WTC11 (cell line): ENCODE measurements at regions not wholly inside any gene's neighbourhood (a gene's known extent, or its start where the extent isn't known, plus 50 kb on each side); places are given as distances from the start of the nearest gene placed in this dataset.

Experiments used
- ATAC-seq: fragments of 200-7000 bp; cut with Tn5 transposase; 2 replicates; pipeline ENCODE4 v1.10.0; 2021; ENCODE audit warnings: mild to moderate bottlenecking, moderate library complexity
- CTCF ChIA-PET: fragments of 300-600 bp; sonication (Branson Sonifier 250); formaldehyde crosslinking; loops from one replicate; lab custom pipeline; 2021; ENCODE audit warnings: antibody characterized with exemption; lab: Charles Lee
- POLR2A ChIA-PET: fragments of 350-600 bp; sonication (Branson Sonifier 250); formaldehyde crosslinking; loops from one replicate; lab custom pipeline; 2021; ENCODE audit warnings: antibody characterized with exemption; lab: Charles Lee
- DNase-seq: peaks from one replicate; pipeline ENCODE4 v3.0.0; 2021; ENCODE audit warnings: low spot score
- H3K27ac Mint-ChIP-seq: 2 replicates; pipeline ENCODE4 v1.8.0; 2021; ENCODE audit warnings: mixed read lengths
- H3K27me3 Mint-ChIP-seq: 2 replicates; pipeline ENCODE4 v1.8.0; 2021; ENCODE audit warnings: low read depth, mild to moderate bottlenecking, moderate library complexity, mixed read lengths
- H3K36me3 Mint-ChIP-seq: 2 replicates; pipeline ENCODE4 v1.8.0; 2021; ENCODE audit warnings: mixed read lengths
- H3K4me1 Mint-ChIP-seq: 2 replicates; pipeline ENCODE4 v1.8.0; 2022; ENCODE audit warnings: mixed read lengths
- H3K4me3 Mint-ChIP-seq: 2 replicates; pipeline ENCODE4 v1.8.0; 2021; ENCODE audit warnings: mild to moderate bottlenecking, moderate library complexity, mixed read lengths
- H3K9me3 Mint-ChIP-seq: 2 replicates; pipeline ENCODE4 v1.8.0; 2021; ENCODE audit warnings: mixed read lengths
- ATF1 ChIP-seq: sonication (generic); formaldehyde crosslinking; IDR thresholded peaks from 2 replicates; pipeline ENCODE4 v1.8.1; 2023; ENCODE audit warnings: mild to moderate bottlenecking, moderate library complexity, missing genetic modification reagents
- ELF4 ChIP-seq: sonication (generic); formaldehyde crosslinking; IDR thresholded peaks from 2 replicates; pipeline ENCODE4 v1.8.1; 2022; ENCODE audit warnings: low read depth, mild to moderate bottlenecking, moderate library complexity, missing genetic modification reagents
- ETV6 ChIP-seq: sonication (generic); formaldehyde crosslinking; IDR thresholded peaks from 2 replicates; pipeline ENCODE4 v1.8.1; 2022; ENCODE audit warnings: mild to moderate bottlenecking, missing genetic modification reagents
- HMGA2 ChIP-seq: fragments of 250-450 bp; sonication (Bioruptor Pico); IDR thresholded peaks from 2 replicates; pipeline ENCODE4 v1.4.0; 2021; ENCODE audit warnings: mild to moderate bottlenecking, moderate library complexity
- JUN ChIP-seq: sonication (generic); formaldehyde crosslinking; IDR thresholded peaks from 2 replicates; pipeline ENCODE4 v1.8.0; 2023; ENCODE audit warnings: mild to moderate bottlenecking, missing genetic modification reagents
- MXD4 ChIP-seq: fragments of 250-450 bp; sonication (Bioruptor Pico); IDR thresholded peaks from 2 replicates; pipeline ENCODE4 v1.8.0; 2021; ENCODE audit warnings: mild to moderate bottlenecking, moderate library complexity, borderline replicate concordance
- OVOL2 ChIP-seq: fragments of 250-450 bp; sonication (Bioruptor Pico); IDR thresholded peaks from 2 replicates; pipeline ENCODE4 v1.9.0; 2021; ENCODE audit warnings: mild to moderate bottlenecking, borderline replicate concordance
- PRRX2 ChIP-seq: fragments of 250-450 bp; sonication (Bioruptor Pico); IDR thresholded peaks from 2 replicates; pipeline ENCODE4 v1.8.0; 2021; ENCODE audit warnings: mild to moderate bottlenecking
- SMAD4 ChIP-seq: sonication (generic); formaldehyde crosslinking; IDR thresholded peaks from 2 replicates; pipeline ENCODE4 v1.8.0; 2022; ENCODE audit warnings: mild to moderate bottlenecking, missing genetic modification reagents
- ZNF121 ChIP-seq: sonication (generic); formaldehyde crosslinking; IDR thresholded peaks from 2 replicates; pipeline ENCODE4 v1.8.0; 2023; ENCODE audit warnings: missing genetic modification reagents
- ZNF219 ChIP-seq: sonication (generic); formaldehyde crosslinking; IDR thresholded peaks from 2 replicates; pipeline ENCODE4 v1.8.0; 2023; ENCODE audit warnings: missing genetic modification reagents, mild to moderate bottlenecking, borderline replicate concordance
- ZNF416 ChIP-seq: fragments of 250-450 bp; sonication (Bioruptor Pico); IDR thresholded peaks from 2 replicates; pipeline ENCODE4 v1.9.0; 2021; ENCODE audit warnings: mild to moderate bottlenecking, inconsistent platforms
- TF ChIP-seq, protein P1 (sequence below): sonication (generic); formaldehyde crosslinking; IDR thresholded peaks from 2 replicates; pipeline ENCODE4 v1.8.0; 2022; ENCODE audit warnings: missing genetic modification reagents
- TF ChIP-seq, protein P2 (sequence below): sonication (generic); formaldehyde crosslinking; IDR thresholded peaks from 2 replicates; pipeline ENCODE4 v1.8.1; 2023; ENCODE audit warnings: mild to moderate bottlenecking, missing genetic modification reagents, moderate library complexity
- TF ChIP-seq, protein P3 (sequence below): sonication (generic); formaldehyde crosslinking; conservative IDR thresholded peaks from 2 replicates; pipeline ENCODE4 v1.8.1; 2023; ENCODE audit warnings: mild to moderate bottlenecking, low read depth, missing genetic modification reagents, moderate library complexity
- TF ChIP-seq, protein P4 (sequence below): sonication (generic); formaldehyde crosslinking; IDR thresholded peaks from 2 replicates; pipeline ENCODE4 v1.8.0; 2022; ENCODE audit warnings: mild to moderate bottlenecking, missing genetic modification reagents
- TF ChIP-seq, protein P5 (sequence below): sonication (generic); formaldehyde crosslinking; IDR thresholded peaks from 2 replicates; pipeline ENCODE4 v1.8.1; 2022; ENCODE audit warnings: mild to moderate bottlenecking, moderate library complexity, missing genetic modification reagents
- TF ChIP-seq, protein P6 (sequence below): fragments of 250-450 bp; sonication (Bioruptor Pico); IDR thresholded peaks from 2 replicates; pipeline ENCODE4 v1.9.0; 2021; ENCODE audit warnings: mild to moderate bottlenecking
- TF ChIP-seq, protein P7 (sequence below): sonication (generic); formaldehyde crosslinking; IDR thresholded peaks from 2 replicates; pipeline ENCODE4 v1.8.0; 2023; ENCODE audit warnings: mild to moderate bottlenecking, missing genetic modification reagents
- TF ChIP-seq, protein P8 (sequence below): fragments of 250-450 bp; sonication (Bioruptor Pico); IDR thresholded peaks from 2 replicates; pipeline ENCODE4 v1.8.0; 2021; ENCODE audit warnings: mild to moderate bottlenecking

DNA sequence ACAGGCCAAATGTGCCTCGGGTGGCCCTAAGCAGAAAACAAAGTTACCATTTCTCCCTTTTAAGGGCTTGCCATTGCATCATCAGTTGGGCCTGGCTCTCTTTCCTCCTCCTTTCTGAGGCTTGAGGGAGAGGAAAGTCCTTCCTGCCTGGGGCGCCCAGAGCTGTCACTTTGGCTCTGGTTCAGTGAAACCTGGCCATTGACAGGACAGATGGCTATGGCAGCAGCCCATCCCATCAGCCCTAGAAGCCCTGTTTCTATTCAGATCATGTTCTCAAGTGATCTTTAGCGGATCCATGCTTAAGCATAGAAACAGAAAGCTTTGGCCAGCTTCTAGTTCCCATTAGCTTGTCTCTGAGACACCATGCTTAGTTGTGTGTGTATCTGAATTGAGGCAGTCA, 293.4 kb downstream of the YTHDC2 start:
- Mint-ChIP-seq H3K36me3 (no peaks in the 10 kb centered on the region; the same call in 1 of the 2 replicates), H3K27me3 (no peaks in the 10 kb centered on the region), H3K4me1 (peaks cover 9% of the 10 kb centered on the region), H3K9me3 (peaks cover 7% of the 10 kb centered on the region), H3K27ac (no peak overlapping the region), H3K4me3 (no peak overlapping the region)
- ATAC-seq (peak; percentile 22; the same call in 1 of the 2 replicates), DNase-seq (no peak)
- CTCF ChIA-PET: interaction anchor here (0.7 to 2.5 kb wide), 14 partner anchors 17 to 643 kb away, joined by 3 to 17 read pairs (median 5); no protein-coding TSS in a partner anchor
- POLR2A ChIA-PET: interaction anchor here (0.7 kb wide), 2 partner anchors 50 to 471 kb away, joined by 3 read pairs; no protein-coding TSS in a partner anchor
- TF ChIP-seq, protein P1, sequence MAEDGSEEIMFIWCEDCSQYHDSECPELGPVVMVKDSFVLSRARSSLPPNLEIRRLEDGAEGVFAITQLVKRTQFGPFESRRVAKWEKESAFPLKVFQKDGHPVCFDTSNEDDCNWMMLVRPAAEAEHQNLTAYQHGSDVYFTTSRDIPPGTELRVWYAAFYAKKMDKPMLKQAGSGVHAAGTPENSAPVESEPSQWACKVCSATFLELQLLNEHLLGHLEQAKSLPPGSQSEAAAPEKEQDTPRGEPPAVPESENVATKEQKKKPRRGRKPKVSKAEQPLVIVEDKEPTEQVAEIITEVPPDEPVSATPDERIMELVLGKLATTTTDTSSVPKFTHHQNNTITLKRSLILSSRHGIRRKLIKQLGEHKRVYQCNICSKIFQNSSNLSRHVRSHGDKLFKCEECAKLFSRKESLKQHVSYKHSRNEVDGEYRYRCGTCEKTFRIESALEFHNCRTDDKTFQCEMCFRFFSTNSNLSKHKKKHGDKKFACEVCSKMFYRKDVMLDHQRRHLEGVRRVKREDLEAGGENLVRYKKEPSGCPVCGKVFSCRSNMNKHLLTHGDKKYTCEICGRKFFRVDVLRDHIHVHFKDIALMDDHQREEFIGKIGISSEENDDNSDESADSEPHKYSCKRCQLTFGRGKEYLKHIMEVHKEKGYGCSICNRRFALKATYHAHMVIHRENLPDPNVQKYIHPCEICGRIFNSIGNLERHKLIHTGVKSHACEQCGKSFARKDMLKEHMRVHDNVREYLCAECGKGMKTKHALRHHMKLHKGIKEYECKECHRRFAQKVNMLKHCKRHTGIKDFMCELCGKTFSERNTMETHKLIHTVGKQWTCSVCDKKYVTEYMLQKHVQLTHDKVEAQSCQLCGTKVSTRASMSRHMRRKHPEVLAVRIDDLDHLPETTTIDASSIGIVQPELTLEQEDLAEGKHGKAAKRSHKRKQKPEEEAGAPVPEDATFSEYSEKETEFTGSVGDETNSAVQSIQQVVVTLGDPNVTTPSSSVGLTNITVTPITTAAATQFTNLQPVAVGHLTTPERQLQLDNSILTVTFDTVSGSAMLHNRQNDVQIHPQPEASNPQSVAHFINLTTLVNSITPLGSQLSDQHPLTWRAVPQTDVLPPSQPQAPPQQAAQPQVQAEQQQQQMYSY (CRISPR knock-in tag): no peak
- TF ChIP-seq ZNF416 (CRISPR knock-in tag): no peak
- TF ChIP-seq PRRX2: no peak
- no peak for TF ChIP-seq ELF4 (CRISPR knock-in tag)
- TF ChIP-seq, protein P2, sequence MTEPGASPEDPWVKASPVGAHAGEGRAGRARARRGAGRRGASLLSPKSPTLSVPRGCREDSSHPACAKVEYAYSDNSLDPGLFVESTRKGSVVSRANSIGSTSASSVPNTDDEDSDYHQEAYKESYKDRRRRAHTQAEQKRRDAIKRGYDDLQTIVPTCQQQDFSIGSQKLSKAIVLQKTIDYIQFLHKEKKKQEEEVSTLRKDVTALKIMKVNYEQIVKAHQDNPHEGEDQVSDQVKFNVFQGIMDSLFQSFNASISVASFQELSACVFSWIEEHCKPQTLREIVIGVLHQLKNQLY (CRISPR knock-in tag): no peak
- TF ChIP-seq ATF1 (CRISPR knock-in tag): no peak
- no peak for TF ChIP-seq JUN (CRISPR knock-in tag)
- TF ChIP-seq MXD4: no peak
- TF ChIP-seq, protein P3, sequence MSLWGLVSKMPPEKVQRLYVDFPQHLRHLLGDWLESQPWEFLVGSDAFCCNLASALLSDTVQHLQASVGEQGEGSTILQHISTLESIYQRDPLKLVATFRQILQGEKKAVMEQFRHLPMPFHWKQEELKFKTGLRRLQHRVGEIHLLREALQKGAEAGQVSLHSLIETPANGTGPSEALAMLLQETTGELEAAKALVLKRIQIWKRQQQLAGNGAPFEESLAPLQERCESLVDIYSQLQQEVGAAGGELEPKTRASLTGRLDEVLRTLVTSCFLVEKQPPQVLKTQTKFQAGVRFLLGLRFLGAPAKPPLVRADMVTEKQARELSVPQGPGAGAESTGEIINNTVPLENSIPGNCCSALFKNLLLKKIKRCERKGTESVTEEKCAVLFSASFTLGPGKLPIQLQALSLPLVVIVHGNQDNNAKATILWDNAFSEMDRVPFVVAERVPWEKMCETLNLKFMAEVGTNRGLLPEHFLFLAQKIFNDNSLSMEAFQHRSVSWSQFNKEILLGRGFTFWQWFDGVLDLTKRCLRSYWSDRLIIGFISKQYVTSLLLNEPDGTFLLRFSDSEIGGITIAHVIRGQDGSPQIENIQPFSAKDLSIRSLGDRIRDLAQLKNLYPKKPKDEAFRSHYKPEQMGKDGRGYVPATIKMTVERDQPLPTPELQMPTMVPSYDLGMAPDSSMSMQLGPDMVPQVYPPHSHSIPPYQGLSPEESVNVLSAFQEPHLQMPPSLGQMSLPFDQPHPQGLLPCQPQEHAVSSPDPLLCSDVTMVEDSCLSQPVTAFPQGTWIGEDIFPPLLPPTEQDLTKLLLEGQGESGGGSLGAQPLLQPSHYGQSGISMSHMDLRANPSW (CRISPR knock-in tag): no peak
- TF ChIP-seq, protein P4, sequence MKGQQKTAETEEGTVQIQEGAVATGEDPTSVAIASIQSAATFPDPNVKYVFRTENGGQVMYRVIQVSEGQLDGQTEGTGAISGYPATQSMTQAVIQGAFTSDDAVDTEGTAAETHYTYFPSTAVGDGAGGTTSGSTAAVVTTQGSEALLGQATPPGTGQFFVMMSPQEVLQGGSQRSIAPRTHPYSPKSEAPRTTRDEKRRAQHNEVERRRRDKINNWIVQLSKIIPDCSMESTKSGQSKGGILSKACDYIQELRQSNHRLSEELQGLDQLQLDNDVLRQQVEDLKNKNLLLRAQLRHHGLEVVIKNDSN (CRISPR knock-in tag): no peak
- no peak for TF ChIP-seq HMGA2 (CRISPR knock-in tag)
- TF ChIP-seq, all 79 proteins: peak for 0

DNA sequence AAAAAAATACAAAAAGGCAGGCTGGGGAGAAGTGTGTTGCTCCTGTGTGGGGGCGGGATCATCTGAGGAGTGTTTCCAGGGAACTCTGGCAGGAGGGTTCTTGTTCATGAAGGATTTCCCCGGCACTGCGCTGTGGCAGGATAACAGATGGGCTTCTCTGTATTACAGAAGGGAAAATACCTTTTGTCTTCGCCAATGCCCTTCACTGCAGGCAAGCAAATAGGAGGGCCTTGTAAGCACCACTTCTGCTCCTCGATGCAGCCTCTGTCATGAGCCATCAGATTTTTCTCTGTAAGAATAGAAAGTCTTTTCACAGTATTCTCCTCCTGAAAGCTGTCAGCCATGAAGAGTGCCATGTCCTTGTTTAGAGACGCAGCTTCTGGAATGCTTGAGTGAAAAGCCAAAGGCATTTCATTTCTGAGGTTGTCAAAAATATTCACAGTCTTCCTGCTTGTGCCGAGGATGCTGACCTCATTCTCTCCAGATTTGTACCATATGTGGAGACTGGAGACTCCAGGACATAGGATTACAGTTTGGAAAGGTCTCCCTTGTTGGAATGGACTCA, 294.0 kb downstream of the YTHDC2 start:
- Mint-ChIP-seq H3K4me3 (no peak overlapping the region), H3K27me3 (no peaks in the 10 kb centered on the region), H3K36me3 (no peaks in the 10 kb centered on the region; the same call in 1 of the 2 replicates), H3K27ac (no peak overlapping the region), H3K9me3 (peaks cover 7% of the 10 kb centered on the region), H3K4me1 (peaks cover 9% of the 10 kb centered on the region)
- DNase-seq: no peak
- CTCF ChIA-PET: interaction anchor here (0.6 to 2.5 kb wide), 10 partner anchors 17 to 642 kb away, joined by 3 to 17 read pairs (median 6); no protein-coding TSS in a partner anchor
- POLR2A ChIA-PET: interaction anchor here (0.7 kb wide), 1 partner anchor 471 kb away, joined by 3 read pairs; no protein-coding TSS in a partner anchor
- ATAC-seq: no peak
- TF ChIP-seq, protein P5, sequence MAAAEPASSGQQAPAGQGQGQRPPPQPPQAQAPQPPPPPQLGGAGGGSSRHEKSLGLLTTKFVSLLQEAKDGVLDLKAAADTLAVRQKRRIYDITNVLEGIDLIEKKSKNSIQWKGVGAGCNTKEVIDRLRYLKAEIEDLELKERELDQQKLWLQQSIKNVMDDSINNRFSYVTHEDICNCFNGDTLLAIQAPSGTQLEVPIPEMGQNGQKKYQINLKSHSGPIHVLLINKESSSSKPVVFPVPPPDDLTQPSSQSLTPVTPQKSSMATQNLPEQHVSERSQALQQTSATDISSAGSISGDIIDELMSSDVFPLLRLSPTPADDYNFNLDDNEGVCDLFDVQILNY (CRISPR knock-in tag): no peak
- TF ChIP-seq, protein P6, sequence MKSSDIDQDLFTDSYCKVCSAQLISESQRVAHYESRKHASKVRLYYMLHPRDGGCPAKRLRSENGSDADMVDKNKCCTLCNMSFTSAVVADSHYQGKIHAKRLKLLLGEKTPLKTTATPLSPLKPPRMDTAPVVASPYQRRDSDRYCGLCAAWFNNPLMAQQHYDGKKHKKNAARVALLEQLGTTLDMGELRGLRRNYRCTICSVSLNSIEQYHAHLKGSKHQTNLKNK (CRISPR knock-in tag): no peak
- TF ChIP-seq, protein P7, sequence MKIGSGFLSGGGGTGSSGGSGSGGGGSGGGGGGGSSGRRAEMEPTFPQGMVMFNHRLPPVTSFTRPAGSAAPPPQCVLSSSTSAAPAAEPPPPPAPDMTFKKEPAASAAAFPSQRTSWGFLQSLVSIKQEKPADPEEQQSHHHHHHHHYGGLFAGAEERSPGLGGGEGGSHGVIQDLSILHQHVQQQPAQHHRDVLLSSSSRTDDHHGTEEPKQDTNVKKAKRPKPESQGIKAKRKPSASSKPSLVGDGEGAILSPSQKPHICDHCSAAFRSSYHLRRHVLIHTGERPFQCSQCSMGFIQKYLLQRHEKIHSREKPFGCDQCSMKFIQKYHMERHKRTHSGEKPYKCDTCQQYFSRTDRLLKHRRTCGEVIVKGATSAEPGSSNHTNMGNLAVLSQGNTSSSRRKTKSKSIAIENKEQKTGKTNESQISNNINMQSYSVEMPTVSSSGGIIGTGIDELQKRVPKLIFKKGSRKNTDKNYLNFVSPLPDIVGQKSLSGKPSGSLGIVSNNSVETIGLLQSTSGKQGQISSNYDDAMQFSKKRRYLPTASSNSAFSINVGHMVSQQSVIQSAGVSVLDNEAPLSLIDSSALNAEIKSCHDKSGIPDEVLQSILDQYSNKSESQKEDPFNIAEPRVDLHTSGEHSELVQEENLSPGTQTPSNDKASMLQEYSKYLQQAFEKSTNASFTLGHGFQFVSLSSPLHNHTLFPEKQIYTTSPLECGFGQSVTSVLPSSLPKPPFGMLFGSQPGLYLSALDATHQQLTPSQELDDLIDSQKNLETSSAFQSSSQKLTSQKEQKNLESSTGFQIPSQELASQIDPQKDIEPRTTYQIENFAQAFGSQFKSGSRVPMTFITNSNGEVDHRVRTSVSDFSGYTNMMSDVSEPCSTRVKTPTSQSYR (CRISPR knock-in tag): no peak
- no peak for TF ChIP-seq ETV6 (CRISPR knock-in tag)
- TF ChIP-seq SMAD4: no peak
- no peak for TF ChIP-seq ZNF121 (CRISPR knock-in tag)
- TF ChIP-seq OVOL2 (CRISPR knock-in tag): no peak
- TF ChIP-seq, protein P8, sequence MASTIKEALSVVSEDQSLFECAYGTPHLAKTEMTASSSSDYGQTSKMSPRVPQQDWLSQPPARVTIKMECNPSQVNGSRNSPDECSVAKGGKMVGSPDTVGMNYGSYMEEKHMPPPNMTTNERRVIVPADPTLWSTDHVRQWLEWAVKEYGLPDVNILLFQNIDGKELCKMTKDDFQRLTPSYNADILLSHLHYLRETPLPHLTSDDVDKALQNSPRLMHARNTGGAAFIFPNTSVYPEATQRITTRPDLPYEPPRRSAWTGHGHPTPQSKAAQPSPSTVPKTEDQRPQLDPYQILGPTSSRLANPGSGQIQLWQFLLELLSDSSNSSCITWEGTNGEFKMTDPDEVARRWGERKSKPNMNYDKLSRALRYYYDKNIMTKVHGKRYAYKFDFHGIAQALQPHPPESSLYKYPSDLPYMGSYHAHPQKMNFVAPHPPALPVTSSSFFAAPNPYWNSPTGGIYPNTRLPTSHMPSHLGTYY (CRISPR knock-in tag): no peak
- no peak for TF ChIP-seq ZNF219 (CRISPR knock-in tag)
